ENCODE measurements at regions not wholly inside any gene's neighbourhood (a gene's known extent, or its start where the extent isn't known, plus 50 kb on each side); places are given as distances from the start of the nearest gene placed in this dataset.

DNA sequence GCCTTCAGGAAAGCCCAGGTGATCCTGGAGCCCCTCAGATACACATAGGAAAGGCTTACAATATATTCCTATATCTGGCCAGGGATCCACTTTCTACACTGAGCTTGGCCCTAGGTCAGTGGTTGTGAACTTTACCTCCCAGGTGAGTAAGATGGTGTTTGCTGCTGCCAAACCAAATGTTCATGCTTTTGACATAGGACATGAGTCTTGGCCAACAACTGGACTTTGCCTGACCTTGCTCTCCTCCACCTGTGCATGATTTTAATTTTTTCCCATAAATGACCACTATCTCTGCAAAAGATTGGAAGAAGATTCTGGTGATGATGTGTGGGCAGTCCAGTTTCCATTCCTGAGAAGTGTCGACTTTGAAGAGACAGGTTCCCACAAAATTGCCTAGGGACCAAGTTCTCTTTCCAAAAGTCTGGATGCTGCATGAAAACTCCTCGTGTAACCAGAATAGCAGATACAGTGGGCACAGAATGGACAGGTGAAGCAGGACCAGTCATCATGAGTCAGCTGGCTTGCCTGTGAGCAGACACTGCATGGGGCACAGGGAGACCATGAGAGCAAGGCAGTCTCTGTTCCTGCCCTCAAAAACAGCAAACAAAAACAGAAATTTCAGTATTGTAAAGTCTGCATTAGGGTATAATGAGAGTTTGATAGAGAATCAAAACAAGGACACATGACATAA, 226.4 kb upstream of the MON1B start:
- Histone ChIP-seq H3F3A (ENCODE audit: low read depth) (no peaks in the 10 kb centered on the region), H3K79me2 (ENCODE audit: insufficient read depth, low read length) (no peaks in the 10 kb centered on the region), H4K20me1 (ENCODE audit: insufficient read depth, low read length, poor library complexity, severe bottlenecking) (no peaks in the 10 kb centered on the region), H3K9ac (ENCODE audit: low read depth, low read length, poor library complexity, severe bottlenecking) (no peak overlapping the region), H2AFZ (ENCODE audit: low read length) (no peak overlapping the region), H3K9me2 (replicated peaks; ENCODE audit: low read depth, low read length) (no peaks in the 10 kb centered on the region), H3K4me1 (ENCODE audit: insufficient read depth, low read length, poor library complexity, severe bottlenecking) (no peaks in the 10 kb centered on the region), H3K4me2 (ENCODE audit: low read depth, low read length, poor library complexity, severe bottlenecking) (no peak overlapping the region), H3K4me3 (ENCODE audit: low read length, poor library complexity, severe bottlenecking) (no peak overlapping the region), H3K27me3 (ENCODE audit: insufficient read depth, low read length, poor library complexity, severe bottlenecking) (no peaks in the 10 kb centered on the region), H3K9me3 (ENCODE audit: insufficient read depth, low read depth, low read length) (no peaks in the 10 kb centered on the region), H3K36me3 (ENCODE audit: insufficient read depth, low read length) (no peaks in the 10 kb centered on the region)
- TF ChIP-seq, protein P1, sequence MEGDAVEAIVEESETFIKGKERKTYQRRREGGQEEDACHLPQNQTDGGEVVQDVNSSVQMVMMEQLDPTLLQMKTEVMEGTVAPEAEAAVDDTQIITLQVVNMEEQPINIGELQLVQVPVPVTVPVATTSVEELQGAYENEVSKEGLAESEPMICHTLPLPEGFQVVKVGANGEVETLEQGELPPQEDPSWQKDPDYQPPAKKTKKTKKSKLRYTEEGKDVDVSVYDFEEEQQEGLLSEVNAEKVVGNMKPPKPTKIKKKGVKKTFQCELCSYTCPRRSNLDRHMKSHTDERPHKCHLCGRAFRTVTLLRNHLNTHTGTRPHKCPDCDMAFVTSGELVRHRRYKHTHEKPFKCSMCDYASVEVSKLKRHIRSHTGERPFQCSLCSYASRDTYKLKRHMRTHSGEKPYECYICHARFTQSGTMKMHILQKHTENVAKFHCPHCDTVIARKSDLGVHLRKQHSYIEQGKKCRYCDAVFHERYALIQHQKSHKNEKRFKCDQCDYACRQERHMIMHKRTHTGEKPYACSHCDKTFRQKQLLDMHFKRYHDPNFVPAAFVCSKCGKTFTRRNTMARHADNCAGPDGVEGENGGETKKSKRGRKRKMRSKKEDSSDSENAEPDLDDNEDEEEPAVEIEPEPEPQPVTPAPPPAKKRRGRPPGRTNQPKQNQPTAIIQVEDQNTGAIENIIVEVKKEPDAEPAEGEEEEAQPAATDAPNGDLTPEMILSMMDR (conservative IDR thresholded peaks at IDR 0.05; ENCODE audit: low read length), result no peak
- TF ChIP-seq EZH2phosphoT487 (IDR thresholded peaks at IDR 0.05; ENCODE audit: borderline replicate concordance), result no peak

DNA sequence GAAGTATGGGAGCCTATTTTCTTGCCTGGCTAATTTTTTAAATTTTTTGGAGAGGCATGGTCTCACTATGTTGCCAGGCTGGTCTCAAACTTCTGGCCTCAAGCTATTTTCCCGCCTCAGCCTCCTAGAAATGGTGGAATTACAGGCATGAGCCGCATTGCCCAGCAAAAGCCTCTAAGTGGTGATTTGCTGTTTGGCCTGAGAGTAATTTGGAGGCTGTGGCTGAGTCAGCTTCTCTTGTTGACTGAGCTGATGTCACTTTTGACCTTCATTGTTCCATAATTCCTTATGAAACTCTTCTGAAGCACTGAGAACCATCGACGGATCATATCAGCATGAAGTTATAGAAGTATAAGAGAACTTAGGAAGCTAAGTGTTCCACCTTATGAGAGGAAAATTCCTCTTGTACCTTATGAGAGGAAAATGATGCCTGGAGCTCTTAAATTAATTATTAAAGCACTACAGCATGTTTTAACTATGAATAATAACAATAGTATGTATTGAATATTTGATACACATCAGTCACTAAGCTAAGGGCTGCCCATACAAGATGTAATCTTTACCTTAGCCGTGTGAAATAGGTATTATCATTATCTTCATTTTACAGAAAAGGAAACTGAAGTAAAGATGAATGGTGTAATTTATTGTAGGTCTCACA, 220.8 kb upstream of the MON1B start:
- H3K4me3 ChIP-seq (ENCODE audit: low read length, poor library complexity, severe bottlenecking), result no peak overlapping the region
- H3K79me2 ChIP-seq (ENCODE audit: insufficient read depth, low read length), result no peaks in the 10 kb centered on the region

DNA sequence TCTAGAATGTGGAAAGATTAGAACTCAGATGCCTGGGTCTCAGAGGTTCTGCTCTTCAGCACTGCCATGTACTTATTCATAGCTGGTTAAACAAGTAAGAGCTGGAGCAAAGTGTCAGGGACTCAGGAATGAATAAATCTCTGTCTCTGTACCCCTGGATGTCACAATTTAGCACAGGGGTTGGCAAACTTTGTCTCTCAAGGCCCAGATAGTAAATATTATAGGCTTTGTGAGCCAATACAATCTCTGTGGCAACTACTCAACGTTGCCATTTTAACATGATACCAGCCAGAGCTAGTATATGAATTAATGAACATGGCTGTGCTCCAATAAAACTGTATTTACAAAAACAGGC, 220.3 kb upstream of the MON1B start:
- Histone ChIP-seq H3K9me3 (ENCODE audit: insufficient read depth, low read depth, low read length) (no peaks in the 10 kb centered on the region), H3K4me1 (ENCODE audit: insufficient read depth, low read length, poor library complexity, severe bottlenecking) (no peaks in the 10 kb centered on the region), H3K4me2 (ENCODE audit: low read depth, low read length, poor library complexity, severe bottlenecking) (no peak overlapping the region), H3K36me3 (ENCODE audit: insufficient read depth, low read length) (no peaks in the 10 kb centered on the region), H3K4me3 (ENCODE audit: low read length, poor library complexity, severe bottlenecking) (no peak overlapping the region), H3K27me3 (ENCODE audit: insufficient read depth, low read length, poor library complexity, severe bottlenecking) (no peaks in the 10 kb centered on the region), H2AFZ (ENCODE audit: low read length) (no peak overlapping the region), H3K9ac (ENCODE audit: low read depth, low read length, poor library complexity, severe bottlenecking) (no peak overlapping the region), H3F3A (ENCODE audit: low read depth) (no peaks in the 10 kb centered on the region), H3K79me2 (ENCODE audit: insufficient read depth, low read length) (no peaks in the 10 kb centered on the region), H3K9me2 (replicated peaks; ENCODE audit: low read depth, low read length) (no peaks in the 10 kb centered on the region), H4K20me1 (ENCODE audit: insufficient read depth, low read length, poor library complexity, severe bottlenecking) (no peaks in the 10 kb centered on the region)
- TF ChIP-seq, protein P1 (conservative IDR thresholded peaks at IDR 0.05; ENCODE audit: low read length), result no peak
- no peak for TF ChIP-seq EZH2phosphoT487 (IDR thresholded peaks at IDR 0.05; ENCODE audit: borderline replicate concordance)

More for the DNA sequence above, 220.8 kb upstream of the MON1B start:
- no peaks in the 10 kb centered on the region for H3K9me3 ChIP-seq (ENCODE audit: insufficient read depth, low read depth, low read length)
- H3K9me2 ChIP-seq (replicated peaks; ENCODE audit: low read depth, low read length), result no peaks in the 10 kb centered on the region
- TF ChIP-seq, protein P1 (conservative IDR thresholded peaks at IDR 0.05; ENCODE audit: low read length), result no peak
- no peak for TF ChIP-seq EZH2phosphoT487 (IDR thresholded peaks at IDR 0.05; ENCODE audit: borderline replicate concordance)
- no peaks in the 10 kb centered on the region for H3K36me3 ChIP-seq (ENCODE audit: insufficient read depth, low read length)
- no peak overlapping the region for H2AFZ ChIP-seq (ENCODE audit: low read length)
- no peak overlapping the region for H3K4me2 ChIP-seq (ENCODE audit: low read depth, low read length, poor library complexity, severe bottlenecking)
- no peaks in the 10 kb centered on the region for H3K27me3 ChIP-seq (ENCODE audit: insufficient read depth, low read length, poor library complexity, severe bottlenecking)
- H3K4me1 ChIP-seq (ENCODE audit: insufficient read depth, low read length, poor library complexity, severe bottlenecking), result no peaks in the 10 kb centered on the region
- H3K9ac ChIP-seq (ENCODE audit: low read depth, low read length, poor library complexity, severe bottlenecking), result no peak overlapping the region
- H4K20me1 ChIP-seq (ENCODE audit: insufficient read depth, low read length, poor library complexity, severe bottlenecking), result no peaks in the 10 kb centered on the region
- H3F3A ChIP-seq (ENCODE audit: low read depth), result no peaks in the 10 kb centered on the region
